Testis (tissue), 2 donors: ENCODE measurements at regions not wholly inside any gene's neighbourhood (a gene's known extent, or its start where the extent isn't known, plus 50 kb on each side); places are given as distances from the start of the nearest gene placed in this dataset.

Experiments used
- POLR2A ChIP-seq: fragments of 450-650 bp; IDR thresholded peaks from one replicate; pipeline ENCODE4 v1.6.1; 2017; ENCODE audit warnings: antibody characterized with exemption, mild to moderate bottlenecking, moderate library complexity
- TF ChIP-seq, protein P1 (sequence below), 3 experiments: fragments of 450-650 bp in 2 of 3; fragments of 200-600 bp in 1 of 3; sonication (generic) in 1 of 3; IDR thresholded peaks; one replicate each; pipeline ENCODE4 v1.5.1; 2016 to 2019; ENCODE audit warnings: antibody characterized with exemption in 3 of 3, mild to moderate bottlenecking in 2 of 3, moderate library complexity in 1 of 3

DNA sequence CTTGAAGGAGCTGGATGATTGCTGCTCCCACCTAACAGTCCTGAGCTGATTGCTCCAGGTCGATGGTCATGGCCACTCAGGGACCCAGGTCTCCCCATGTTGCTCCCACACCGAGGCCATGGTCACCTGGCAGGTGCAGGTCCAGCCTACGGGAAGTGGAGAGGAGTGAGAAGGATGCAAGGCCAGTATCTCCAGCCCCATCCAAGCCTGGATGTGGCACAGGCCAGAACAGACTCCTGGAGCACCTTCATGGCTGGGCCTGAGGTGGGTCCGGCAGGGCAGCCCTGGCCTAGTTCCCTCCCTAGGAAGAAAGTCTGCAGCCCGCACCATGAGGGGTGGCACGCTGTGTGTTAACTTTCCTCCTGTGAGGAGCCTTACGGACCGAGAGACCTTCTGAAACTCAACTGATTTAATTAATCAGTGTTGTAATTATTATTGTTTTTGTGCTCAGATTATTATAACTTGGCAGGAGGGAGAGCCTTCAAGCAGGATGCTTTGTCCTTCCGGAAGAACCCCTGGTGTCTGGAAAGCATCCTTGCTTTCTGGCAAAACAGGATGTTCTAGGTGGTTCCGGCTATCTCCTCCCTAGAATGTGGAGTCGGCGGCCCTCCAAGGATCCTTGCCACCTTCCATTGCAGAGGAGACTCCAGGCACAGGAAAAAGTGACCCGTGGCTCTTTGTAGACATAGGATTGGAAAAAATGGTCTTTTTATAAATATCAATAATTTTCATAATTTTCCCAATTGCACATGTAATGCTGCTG, 92.3 kb upstream of the ADRA2C start:
- TF ChIP-seq, protein P1, sequence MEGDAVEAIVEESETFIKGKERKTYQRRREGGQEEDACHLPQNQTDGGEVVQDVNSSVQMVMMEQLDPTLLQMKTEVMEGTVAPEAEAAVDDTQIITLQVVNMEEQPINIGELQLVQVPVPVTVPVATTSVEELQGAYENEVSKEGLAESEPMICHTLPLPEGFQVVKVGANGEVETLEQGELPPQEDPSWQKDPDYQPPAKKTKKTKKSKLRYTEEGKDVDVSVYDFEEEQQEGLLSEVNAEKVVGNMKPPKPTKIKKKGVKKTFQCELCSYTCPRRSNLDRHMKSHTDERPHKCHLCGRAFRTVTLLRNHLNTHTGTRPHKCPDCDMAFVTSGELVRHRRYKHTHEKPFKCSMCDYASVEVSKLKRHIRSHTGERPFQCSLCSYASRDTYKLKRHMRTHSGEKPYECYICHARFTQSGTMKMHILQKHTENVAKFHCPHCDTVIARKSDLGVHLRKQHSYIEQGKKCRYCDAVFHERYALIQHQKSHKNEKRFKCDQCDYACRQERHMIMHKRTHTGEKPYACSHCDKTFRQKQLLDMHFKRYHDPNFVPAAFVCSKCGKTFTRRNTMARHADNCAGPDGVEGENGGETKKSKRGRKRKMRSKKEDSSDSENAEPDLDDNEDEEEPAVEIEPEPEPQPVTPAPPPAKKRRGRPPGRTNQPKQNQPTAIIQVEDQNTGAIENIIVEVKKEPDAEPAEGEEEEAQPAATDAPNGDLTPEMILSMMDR (IDR thresholded peaks at IDR 0.05), result no peak
- TF ChIP-seq POLR2A, result no peak
